GM23248 (cell line): ENCODE measurements at regions not wholly inside any gene's neighbourhood (a gene's known extent, or its start where the extent isn't known, plus 50 kb on each side); places are given as distances from the start of the nearest gene placed in this dataset.

ENCODE experiments used
- DNase-seq: peaks from one replicate; pipeline ENCODE4 v3.0.0-alpha.2; 2015
- H2AFZ ChIP-seq: fragments of 200-600 bp; sonication (generic); 2 replicates; pipeline ENCODE4 v1.6.1; 2016; ENCODE audit warnings: antibody characterized with exemption
- H3F3A ChIP-seq: fragments of 200-600 bp; sonication (generic); 2 replicates; pipeline ENCODE4 v1.6.1; 2016; ENCODE audit warnings: mild to moderate bottlenecking, antibody characterized with exemption, mixed run types; ENCODE audit not compliant: insufficient read depth
- H3K27ac ChIP-seq: fragments of 200-600 bp; sonication (generic); 2 replicates; pipeline ENCODE4 v1.5.1; 2016; ENCODE audit warnings: mild to moderate bottlenecking
- H3K27me3 ChIP-seq: fragments of 200-600 bp; sonication (generic); replicated peaks from 2 replicates; pipeline ENCODE4 v1.6.1; 2016; ENCODE audit warnings: mild to moderate bottlenecking; ENCODE audit not compliant: insufficient read depth
- H3K36me3 ChIP-seq: fragments of 200-600 bp; sonication (generic); 2 replicates; pipeline ENCODE4 v1.6.1; 2016; ENCODE audit warnings: low read depth, mild to moderate bottlenecking
- H3K4me1 ChIP-seq: fragments of 200-600 bp; sonication (generic); 2 replicates; pipeline ENCODE4 v1.6.1; 2016; ENCODE audit warnings: mild to moderate bottlenecking; ENCODE audit not compliant: insufficient read depth
- H3K4me2 ChIP-seq: fragments of 200-600 bp; sonication (generic); one replicate; pipeline ENCODE4 v1.6.1; 2016; ENCODE audit warnings: mild to moderate bottlenecking; ENCODE audit not compliant: unreplicated experiment
- H3K4me3 ChIP-seq: fragments of 200-600 bp; sonication (generic); 2 replicates; pipeline ENCODE4 v1.5.1; 2016; ENCODE audit warnings: mild to moderate bottlenecking
- H3K79me2 ChIP-seq: fragments of 200-600 bp; sonication (generic); 2 replicates; pipeline ENCODE4 v1.6.1; 2016; ENCODE audit warnings: mild to moderate bottlenecking; ENCODE audit not compliant: insufficient read depth
- H3K9ac ChIP-seq: fragments of 200-600 bp; sonication (generic); 2 replicates; pipeline ENCODE4 v1.6.1; 2016; ENCODE audit warnings: mild to moderate bottlenecking
- H3K9me2 ChIP-seq: fragments of 200-600 bp; sonication (generic); 2 replicates; pipeline ENCODE4 v1.6.1; 2016; ENCODE audit warnings: mixed run types, mild to moderate bottlenecking, moderate library complexity; ENCODE audit not compliant: insufficient read depth
- H3K9me3 ChIP-seq: fragments of 200-600 bp; sonication (generic); one replicate; pipeline ENCODE4 v1.6.1; 2017; ENCODE audit warnings: low read depth
- H4K20me1 ChIP-seq: fragments of 200-600 bp; sonication (generic); 2 replicates; pipeline ENCODE4 v1.6.0; 2016; ENCODE audit not compliant: insufficient read depth
- EZH2 ChIP-seq: fragments of 200-600 bp; sonication (generic); IDR thresholded peaks from 2 replicates; pipeline ENCODE4 v1.6.1; 2018; ENCODE audit warnings: antibody characterized with exemption, mild to moderate bottlenecking; ENCODE audit not compliant: insufficient read depth, poor library complexity, severe bottlenecking
- EZH2phosphoT487 ChIP-seq: fragments of 200-600 bp; sonication (generic); IDR thresholded peaks from 2 replicates; pipeline ENCODE4 v1.6.1; 2018; ENCODE audit warnings: antibody characterized with exemption, moderate library complexity, mild to moderate bottlenecking, low read depth; ENCODE audit not compliant: insufficient read depth
- WGBS, 2 experiments: methylation state at CpG; one replicate each; pipeline ENCODE4 v1.1.6; 2015 to 2017; ENCODE audit warnings: low lambda C conversion rate in 2 of 2, low coverage in 1 of 2; ENCODE audit errors: missing lambda C conversion rate in 2 of 2; 5-methylcytosine and 5-hydroxymethylcytosine counted together
- in situ Hi-C: fragments of 300-500 bp; cut with MboI; formaldehyde crosslinking; loops from 2 replicates; pipeline ENCODE4 v1.15.0; 2020

DNA sequence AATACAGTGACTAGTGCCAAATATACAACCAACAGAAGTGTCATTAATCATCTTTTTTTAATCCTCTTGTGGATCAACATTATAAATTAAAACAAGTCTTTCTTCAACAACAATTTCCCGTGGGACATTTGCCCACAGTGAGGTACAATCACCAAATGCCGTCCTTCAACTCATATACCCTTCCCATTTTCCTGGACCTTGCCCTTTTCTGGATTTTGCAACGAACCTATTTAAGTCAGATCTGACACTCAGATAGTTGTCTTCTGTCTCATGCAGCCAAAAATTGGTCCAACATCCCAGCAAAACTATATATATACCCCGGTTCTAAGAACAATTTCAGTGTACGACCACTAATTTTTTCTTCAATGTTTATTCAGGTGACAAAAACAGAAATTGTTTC lies 324.0 kb downstream of the DSEL start:
- no peaks in the 10 kb centered on the region for H3F3A ChIP-seq
- TF ChIP-seq EZH2 (no peak), EZH2phosphoT487 (no peak)
- H3K9ac ChIP-seq, result no peak overlapping the region
- H3K79me2 ChIP-seq, result no peaks in the 10 kb centered on the region
- 40 to 42% methylated on average over 5 of the region's 5 CpGs for WGBS, 2 experiments
- no peaks in the 10 kb centered on the region for H3K9me2 ChIP-seq
- in situ Hi-C loops, result no loop called here
- DNase-seq, result no peak
- no peak overlapping the region for H2AFZ ChIP-seq
- no peaks in the 10 kb centered on the region for H3K9me3 ChIP-seq
- H3K4me1 ChIP-seq, result no peaks in the 10 kb centered on the region
- no peaks in the 10 kb centered on the region for H3K27me3 ChIP-seq
- no peaks in the 10 kb centered on the region for H3K36me3 ChIP-seq
- no peak overlapping the region for H3K4me3 ChIP-seq
- H3K4me2 ChIP-seq, result no peak overlapping the region
- H4K20me1 ChIP-seq, result no peaks in the 10 kb centered on the region
- H3K27ac ChIP-seq, result no peak overlapping the region

DNA sequence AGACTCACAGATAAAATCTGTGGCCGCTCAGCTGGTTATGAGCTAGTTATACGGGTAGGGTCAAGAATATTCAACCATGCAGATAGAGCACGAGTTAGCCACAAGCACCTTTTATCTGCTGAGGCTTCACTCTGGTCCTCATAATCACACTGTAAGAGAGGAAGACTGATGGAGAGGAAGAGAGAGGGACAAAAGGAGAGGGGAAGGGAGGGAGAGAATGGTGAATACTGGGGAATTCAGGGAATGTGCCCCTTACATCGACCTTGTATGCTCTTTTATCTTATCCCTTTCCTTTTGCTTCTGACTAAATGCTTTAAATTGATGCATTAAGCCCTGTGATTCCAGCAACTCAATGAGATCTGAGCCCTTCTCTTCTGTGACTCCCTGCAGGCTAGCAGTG lies 333.1 kb downstream of the DSEL start:
- H2AFZ ChIP-seq, result no peak overlapping the region
- H3K9me2 ChIP-seq, result no peaks in the 10 kb centered on the region
- H3K27me3 ChIP-seq, result no peaks in the 10 kb centered on the region
- H3K4me1 ChIP-seq, result no peaks in the 10 kb centered on the region
- no peak overlapping the region for H3K4me2 ChIP-seq
- no peaks in the 10 kb centered on the region for H3F3A ChIP-seq
- H3K4me3 ChIP-seq, result no peak overlapping the region
- no peak for DNase-seq
- no peak overlapping the region for H3K9ac ChIP-seq
- WGBS, 2 experiments, result 40 to 43% methylated on average over 4 of the region's 4 CpGs
- in situ Hi-C loops, result no loop called here
- H3K79me2 ChIP-seq, result no peaks in the 10 kb centered on the region
- TF ChIP-seq EZH2, result no peak
- no peak for TF ChIP-seq EZH2phosphoT487
- no peaks in the 10 kb centered on the region for H3K36me3 ChIP-seq
- H3K27ac ChIP-seq, result no peak overlapping the region
- no peaks in the 10 kb centered on the region for H4K20me1 ChIP-seq
- H3K9me3 ChIP-seq, result no peaks in the 10 kb centered on the region

DNA sequence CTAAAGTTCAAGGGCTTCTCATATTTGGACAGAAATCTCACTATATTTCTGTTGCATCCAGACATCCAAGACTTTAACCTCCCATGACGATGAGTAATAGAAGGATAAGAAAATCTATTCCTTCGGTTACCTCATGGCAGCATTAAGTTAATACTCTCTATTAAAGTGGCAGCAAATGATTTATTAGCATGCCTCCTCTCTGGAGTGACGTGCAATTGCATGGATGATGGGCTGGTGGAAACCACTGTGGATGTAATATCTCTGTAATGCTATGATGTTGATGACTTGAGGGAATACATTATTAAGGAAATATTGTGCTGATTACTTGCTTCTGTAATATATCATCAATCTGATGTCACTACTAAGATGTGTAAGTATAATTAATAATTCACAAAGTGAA lies 336.8 kb downstream of the DSEL start:
- Histone ChIP-seq H3K4me2 (no peak overlapping the region), H4K20me1 (no peaks in the 10 kb centered on the region), H3K4me1 (no peaks in the 10 kb centered on the region), H3K9ac (no peak overlapping the region), H3K27ac (no peak overlapping the region), H3K27me3 (no peaks in the 10 kb centered on the region), H3K4me3 (no peak overlapping the region), H3K36me3 (no peaks in the 10 kb centered on the region), H3K79me2 (no peaks in the 10 kb centered on the region), H2AFZ (no peak overlapping the region), H3K9me3 (no peaks in the 10 kb centered on the region), H3K9me2 (no peaks in the 10 kb centered on the region), H3F3A (no peaks in the 10 kb centered on the region)
- TF ChIP-seq EZH2 (no peak), EZH2phosphoT487 (no peak)
- no peak for DNase-seq
- WGBS, 2 experiments, result 1 to 4% methylated on average over 3 of the region's 3 CpGs
- in situ Hi-C loops, result no loop called here

DNA sequence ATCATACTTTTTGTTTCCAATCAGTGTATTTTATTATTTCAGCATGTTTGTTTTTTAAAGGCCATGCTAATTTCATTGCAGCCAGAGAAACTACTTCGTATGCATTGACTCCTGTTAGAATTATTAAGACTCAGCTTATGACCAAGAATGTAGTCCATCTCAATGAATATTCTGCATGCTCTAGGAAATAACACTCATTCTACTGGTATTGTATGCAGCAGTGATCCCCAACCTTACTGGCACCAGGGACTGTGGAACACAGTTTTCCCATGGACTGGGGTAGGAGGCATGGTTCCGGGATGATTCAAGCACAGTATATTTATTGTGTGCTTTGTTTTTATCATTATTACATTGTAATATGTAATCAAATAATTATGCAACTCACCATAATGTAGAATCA lies 356.9 kb downstream of the DSEL start:
- H3K9me2 ChIP-seq, result no peaks in the 10 kb centered on the region
- TF ChIP-seq EZH2phosphoT487, result no peak
- TF ChIP-seq EZH2, result no peak
- no peaks in the 10 kb centered on the region for H3K27me3 ChIP-seq
- no peaks in the 10 kb centered on the region for H3K36me3 ChIP-seq
- no peaks in the 10 kb centered on the region for H3K9me3 ChIP-seq
- H3F3A ChIP-seq, result no peaks in the 10 kb centered on the region
- H4K20me1 ChIP-seq, result no peaks in the 10 kb centered on the region
- H3K4me1 ChIP-seq, result no peaks in the 10 kb centered on the region
- no peak overlapping the region for H3K27ac ChIP-seq
- whole genome bisulfite sequencing, 2 experiments, result 55 to 59% methylated on average over 2 of the region's 2 CpGs
- H3K9ac ChIP-seq, result no peak overlapping the region
- no peaks in the 10 kb centered on the region for H3K79me2 ChIP-seq
- H3K4me3 ChIP-seq, result no peak overlapping the region
- no peak overlapping the region for H2AFZ ChIP-seq
- in situ Hi-C loops, result no loop called here
- H3K4me2 ChIP-seq, result no peak overlapping the region
- DNase-seq, result no peak

DNA sequence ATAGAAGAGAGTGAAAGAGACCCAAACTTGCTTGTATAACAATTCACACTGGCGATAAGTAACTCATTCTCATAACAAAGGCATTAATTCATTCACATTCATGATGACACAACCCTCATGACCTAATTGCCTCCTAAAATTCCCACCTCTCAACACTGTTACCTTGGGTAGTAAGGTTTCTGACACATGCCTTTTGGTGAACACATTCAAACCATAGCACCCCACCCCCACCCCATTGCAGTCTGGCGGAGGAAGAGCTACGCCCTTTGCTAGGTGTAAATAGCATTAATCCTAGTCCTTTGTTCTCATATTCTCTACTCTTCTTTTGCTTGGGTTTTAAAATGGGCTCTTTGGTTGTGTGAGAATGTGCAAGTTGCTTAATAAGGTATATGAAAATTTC lies 361.5 kb downstream of the DSEL start:
- H3K36me3 ChIP-seq, result no peaks in the 10 kb centered on the region
- no peak overlapping the region for H3K4me3 ChIP-seq
- H3K9me2 ChIP-seq, result no peaks in the 10 kb centered on the region
- H3K9ac ChIP-seq, result no peak overlapping the region
- no peaks in the 10 kb centered on the region for H4K20me1 ChIP-seq
- no peaks in the 10 kb centered on the region for H3K4me1 ChIP-seq
- TF ChIP-seq EZH2phosphoT487, result no peak
- no peak for TF ChIP-seq EZH2
- in situ Hi-C loops, result no loop called here
- H3K27me3 ChIP-seq, result no peaks in the 10 kb centered on the region; the same call in 1 of the 2 replicates
- 85 to 86% methylated on average over 3 of the region's 3 CpGs for WGBS, 2 experiments
- no peak overlapping the region for H3K27ac ChIP-seq
- DNase-seq, result no peak
- no peak overlapping the region for H3K4me2 ChIP-seq
- no peak overlapping the region for H2AFZ ChIP-seq
- H3K79me2 ChIP-seq, result no peaks in the 10 kb centered on the region
- no peaks in the 10 kb centered on the region for H3F3A ChIP-seq
- H3K9me3 ChIP-seq, result no peaks in the 10 kb centered on the region
